ENCODE measurements at regions not wholly inside any gene's neighbourhood (a gene's known extent, or its start where the extent isn't known, plus 50 kb on each side); places are given as distances from the start of the nearest gene placed in this dataset.

DNA sequence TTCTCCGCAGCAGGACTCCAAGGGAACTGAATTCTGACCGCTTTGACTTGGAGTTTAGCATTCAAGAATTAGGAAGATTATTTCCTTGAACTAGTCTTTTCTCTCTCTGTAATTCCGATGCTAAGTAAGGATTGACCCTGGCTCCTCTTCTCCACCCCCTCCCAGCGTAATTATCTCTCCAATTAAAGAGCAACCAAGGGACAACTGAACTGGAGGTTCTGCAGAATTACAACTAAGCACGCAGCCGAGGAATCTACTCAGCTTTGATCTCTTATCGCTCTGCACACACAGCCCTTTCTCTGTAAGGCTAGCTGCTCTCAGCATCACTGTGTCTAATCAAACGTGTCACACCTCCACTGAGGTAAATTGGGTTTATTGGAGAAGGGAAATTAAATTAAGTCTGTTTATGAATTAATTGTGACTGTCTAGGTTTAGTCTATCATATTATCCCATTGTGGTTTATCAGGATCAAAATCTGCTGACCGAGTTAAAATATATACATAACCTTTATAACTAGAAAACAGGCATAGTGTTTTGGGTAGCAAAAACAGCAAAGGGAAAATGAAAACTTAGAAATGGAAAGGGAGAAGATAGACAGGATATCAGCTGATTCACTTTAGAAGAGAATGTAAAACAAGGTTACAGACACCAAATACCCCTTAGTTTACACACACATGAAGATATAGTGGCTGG, 241.3 kb upstream of the LARGE1 start:
- DNase-seq: no peak
- 42 to 46% methylated on average over 9 of the region's 9 CpGs for WGBS, 2 donors
- no peak for TF ChIP-seq CTCF (IDR thresholded peaks at IDR 0.05)
- no peak for TF ChIP-seq POLR2A (IDR thresholded peaks at IDR 0.05)
- Histone ChIP-seq H3K36me3 (ENCODE audit: low read depth, missing control alignments) (no peaks in the 10 kb centered on the region), H3K9me3 (no peaks in the 10 kb centered on the region), H3K4me3 (no peak overlapping the region), H3K4me1 (no peaks in the 10 kb centered on the region), H3K27me3 (no peaks in the 10 kb centered on the region), H3K27ac (no peak overlapping the region)
- intact Hi-C loops (cut with DNase I; ENCODE audit: low total_unique reads): no loop called here

GRCh38 chr22:34198976-34199375, 278.7 kb upstream of the LARGE1 start:
- no peak overlapping the region for H3K4me3 ChIP-seq
- TF ChIP-seq POLR2A (IDR thresholded peaks at IDR 0.05) (no peak), CTCF (IDR thresholded peaks at IDR 0.05) (no peak)
- no peaks in the 10 kb centered on the region for H3K36me3 ChIP-seq (ENCODE audit: low read depth, missing control alignments)
- H3K9me3 ChIP-seq: no peaks in the 10 kb centered on the region
- intact Hi-C loops (cut with DNase I; ENCODE audit: low total_unique reads): no loop called here
- no peak overlapping the region for H3K27ac ChIP-seq
- no peak for DNase-seq
- H3K4me1 ChIP-seq: no peaks in the 10 kb centered on the region
- no peaks in the 10 kb centered on the region for H3K27me3 ChIP-seq
- WGBS, 2 donors: 49 to 67% methylated on average over 3 of the region's 3 CpGs

- Histone ChIP-seq H3K9me3 (no peaks in the 10 kb centered on the region), H3K27me3 (no peaks in the 10 kb centered on the region), H3K4me3 (no peak overlapping the region), H3K4me1 (no peaks in the 10 kb centered on the region), H3K27ac (no peak overlapping the region), H3K36me3 (ENCODE audit: low read depth, missing control alignments) (no peaks in the 10 kb centered on the region)
- WGBS, 2 donors: 52 to 60% methylated on average over 7 of the region's 7 CpGs
- TF ChIP-seq CTCF (IDR thresholded peaks at IDR 0.05): no peak
- no peak for TF ChIP-seq POLR2A (IDR thresholded peaks at IDR 0.05)
- DNase-seq: no peak
- intact Hi-C loops (cut with DNase I; ENCODE audit: low total_unique reads): no loop called here
These were observed 290.0 kb upstream of the LARGE1 start for GRCh38 chr22:34210301-34210700.

DNA sequence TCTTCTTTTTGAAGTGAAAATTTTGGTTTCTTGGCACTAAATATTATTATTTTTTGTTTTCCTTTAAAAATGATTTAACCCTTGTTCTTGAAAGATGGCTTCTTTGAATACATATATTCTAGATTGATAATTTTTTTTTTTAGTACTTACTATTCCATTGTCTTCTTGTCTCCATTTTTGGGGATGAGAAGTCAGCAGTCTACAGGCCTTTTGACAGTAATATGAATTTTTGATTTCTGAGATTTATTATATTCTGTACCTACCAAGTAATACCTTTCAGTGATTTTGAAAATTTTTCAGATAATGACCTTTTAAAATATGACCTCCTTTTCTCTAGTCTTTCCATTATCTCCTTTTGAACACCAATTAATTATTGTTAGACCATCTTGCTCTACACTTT, 294.1 kb upstream of the LARGE1 start:
- intact Hi-C loops (cut with DNase I; ENCODE audit: low total_unique reads): no loop called here
- TF ChIP-seq POLR2A (IDR thresholded peaks at IDR 0.05): no peak
- no peak for TF ChIP-seq CTCF (IDR thresholded peaks at IDR 0.05)
- DNase-seq: no peak

GRCh38 chr22:34225278-34225677, 305.0 kb upstream of the LARGE1 start:
- no peak overlapping the region for H3K27ac ChIP-seq
- intact Hi-C loops (cut with DNase I; ENCODE audit: low total_unique reads): no loop called here
- WGBS, 2 donors: 32 to 42% methylated on average over 1 of the region's 1 CpG
- no peaks in the 10 kb centered on the region for H3K4me1 ChIP-seq
- H3K4me3 ChIP-seq: no peak overlapping the region
- H3K36me3 ChIP-seq (ENCODE audit: low read depth, missing control alignments): no peaks in the 10 kb centered on the region
- no peak for DNase-seq
- no peaks in the 10 kb centered on the region for H3K9me3 ChIP-seq
- H3K27me3 ChIP-seq: no peaks in the 10 kb centered on the region
- no peak for TF ChIP-seq CTCF (IDR thresholded peaks at IDR 0.05)
- no peak for TF ChIP-seq POLR2A (IDR thresholded peaks at IDR 0.05)

More for the DNA sequence above, 294.1 kb upstream of the LARGE1 start:
- Histone ChIP-seq H3K27ac (no peak overlapping the region), H3K4me3 (no peak overlapping the region), H3K4me1 (no peaks in the 10 kb centered on the region), H3K36me3 (ENCODE audit: low read depth, missing control alignments) (no peaks in the 10 kb centered on the region), H3K9me3 (no peaks in the 10 kb centered on the region), H3K27me3 (no peaks in the 10 kb centered on the region)

Data from testis (tissue), 2 donors.